ENCODE measurements at regions not wholly inside any gene's neighbourhood (a gene's known extent, or its start where the extent isn't known, plus 50 kb on each side); places are given as distances from the start of the nearest gene placed in this dataset.

DNA sequence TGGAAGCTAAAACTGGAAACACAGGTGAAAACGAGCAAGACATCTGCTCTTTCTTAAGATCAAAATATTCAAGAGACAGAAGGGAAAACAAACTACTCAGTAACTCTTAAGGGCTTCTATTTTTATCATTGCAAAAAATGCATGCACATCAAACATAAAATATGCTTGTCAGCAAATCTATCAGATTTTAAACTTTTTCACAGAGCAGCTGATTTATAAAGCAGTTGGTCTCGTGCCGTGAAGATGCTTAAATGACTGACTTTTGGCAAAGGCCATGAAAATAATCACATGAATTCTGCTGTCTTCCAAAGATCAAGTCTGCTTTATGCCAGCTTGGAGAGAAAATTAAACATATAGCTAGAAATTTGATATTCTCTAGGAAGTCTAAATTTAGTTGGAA, 482.1 kb upstream of the HS3ST1 start:
- no peak for DNase-seq (ENCODE audit: low read depth, low spot score)
- peaks cover 29% of the 10 kb centered on the region for H3K4me1 Mint-ChIP-seq
- H3K36me3 Mint-ChIP-seq (ENCODE audit: low read depth): peaks cover 3% of the 10 kb centered on the region
- TF ChIP-seq, protein P1, sequence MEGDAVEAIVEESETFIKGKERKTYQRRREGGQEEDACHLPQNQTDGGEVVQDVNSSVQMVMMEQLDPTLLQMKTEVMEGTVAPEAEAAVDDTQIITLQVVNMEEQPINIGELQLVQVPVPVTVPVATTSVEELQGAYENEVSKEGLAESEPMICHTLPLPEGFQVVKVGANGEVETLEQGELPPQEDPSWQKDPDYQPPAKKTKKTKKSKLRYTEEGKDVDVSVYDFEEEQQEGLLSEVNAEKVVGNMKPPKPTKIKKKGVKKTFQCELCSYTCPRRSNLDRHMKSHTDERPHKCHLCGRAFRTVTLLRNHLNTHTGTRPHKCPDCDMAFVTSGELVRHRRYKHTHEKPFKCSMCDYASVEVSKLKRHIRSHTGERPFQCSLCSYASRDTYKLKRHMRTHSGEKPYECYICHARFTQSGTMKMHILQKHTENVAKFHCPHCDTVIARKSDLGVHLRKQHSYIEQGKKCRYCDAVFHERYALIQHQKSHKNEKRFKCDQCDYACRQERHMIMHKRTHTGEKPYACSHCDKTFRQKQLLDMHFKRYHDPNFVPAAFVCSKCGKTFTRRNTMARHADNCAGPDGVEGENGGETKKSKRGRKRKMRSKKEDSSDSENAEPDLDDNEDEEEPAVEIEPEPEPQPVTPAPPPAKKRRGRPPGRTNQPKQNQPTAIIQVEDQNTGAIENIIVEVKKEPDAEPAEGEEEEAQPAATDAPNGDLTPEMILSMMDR (conservative IDR thresholded peaks at IDR 0.05): no peak
- no peak overlapping the region for H3K4me3 Mint-ChIP-seq
- peaks cover 7% of the 10 kb centered on the region for H3K9me3 Mint-ChIP-seq
- no peaks in the 10 kb centered on the region for H3K27me3 Mint-ChIP-seq (ENCODE audit: low read depth)
- no peak overlapping the region for H3K27ac Mint-ChIP-seq (ENCODE audit: unreplicated experiment)

DNA sequence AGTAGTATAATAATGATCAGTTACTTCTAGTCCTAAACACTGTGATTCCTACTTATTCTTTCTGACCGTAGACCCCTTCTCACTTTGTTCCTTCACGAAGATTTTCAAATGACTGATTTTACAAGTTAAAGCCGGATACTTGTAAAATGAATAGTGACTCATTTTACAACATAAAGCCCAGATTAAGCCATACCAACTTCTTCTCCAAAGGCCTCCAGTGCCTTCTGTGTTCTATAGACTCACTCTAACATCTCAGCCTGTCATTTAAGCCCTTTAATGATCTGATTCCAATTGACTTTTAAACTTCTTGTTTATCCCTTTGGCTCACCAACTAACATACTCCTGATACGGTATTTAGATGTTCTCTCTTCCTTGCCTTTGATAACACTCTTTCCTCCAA, 480.0 kb upstream of the HS3ST1 start:
- Mint-ChIP-seq H3K4me1 (peaks cover 12% of the 10 kb centered on the region), H3K9me3 (peaks cover 4% of the 10 kb centered on the region), H3K27me3 (ENCODE audit: low read depth) (no peaks in the 10 kb centered on the region), H3K36me3 (ENCODE audit: low read depth) (no peaks in the 10 kb centered on the region), H3K4me3 (no peak overlapping the region), H3K27ac (ENCODE audit: unreplicated experiment) (no peak overlapping the region)
- DNase-seq (ENCODE audit: low read depth, low spot score): no peak
- TF ChIP-seq, protein P1 (conservative IDR thresholded peaks at IDR 0.05): no peak

DNA sequence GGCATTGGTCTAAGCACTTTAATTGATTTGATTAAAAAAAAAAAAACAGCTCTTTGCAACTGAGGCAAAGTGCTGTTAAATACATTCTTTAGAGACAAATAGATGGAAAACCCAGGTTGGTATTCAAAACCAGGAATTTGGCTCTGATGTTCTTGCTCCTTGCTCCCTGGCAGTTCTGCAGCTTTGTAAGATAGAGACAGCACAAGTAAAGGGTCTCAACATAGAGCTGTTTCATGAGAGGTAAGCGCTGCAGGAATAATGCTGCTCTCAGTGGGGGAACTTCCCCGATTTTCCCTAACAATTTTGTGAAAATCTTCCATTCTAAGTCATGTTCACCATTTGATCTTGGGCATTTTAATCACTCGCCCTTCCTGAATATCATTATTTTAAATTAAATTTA, 479.5 kb upstream of the HS3ST1 start:
- H3K4me3 Mint-ChIP-seq: no peak overlapping the region
- DNase-seq (ENCODE audit: low read depth, low spot score): no peak
- H3K9me3 Mint-ChIP-seq: peaks cover 4% of the 10 kb centered on the region
- H3K4me1 Mint-ChIP-seq: peaks cover 9% of the 10 kb centered on the region
- no peaks in the 10 kb centered on the region for H3K36me3 Mint-ChIP-seq (ENCODE audit: low read depth)
- TF ChIP-seq, protein P1 (conservative IDR thresholded peaks at IDR 0.05): no peak
- no peaks in the 10 kb centered on the region for H3K27me3 Mint-ChIP-seq (ENCODE audit: low read depth)
- H3K27ac Mint-ChIP-seq (ENCODE audit: unreplicated experiment): no peak overlapping the region

DNA sequence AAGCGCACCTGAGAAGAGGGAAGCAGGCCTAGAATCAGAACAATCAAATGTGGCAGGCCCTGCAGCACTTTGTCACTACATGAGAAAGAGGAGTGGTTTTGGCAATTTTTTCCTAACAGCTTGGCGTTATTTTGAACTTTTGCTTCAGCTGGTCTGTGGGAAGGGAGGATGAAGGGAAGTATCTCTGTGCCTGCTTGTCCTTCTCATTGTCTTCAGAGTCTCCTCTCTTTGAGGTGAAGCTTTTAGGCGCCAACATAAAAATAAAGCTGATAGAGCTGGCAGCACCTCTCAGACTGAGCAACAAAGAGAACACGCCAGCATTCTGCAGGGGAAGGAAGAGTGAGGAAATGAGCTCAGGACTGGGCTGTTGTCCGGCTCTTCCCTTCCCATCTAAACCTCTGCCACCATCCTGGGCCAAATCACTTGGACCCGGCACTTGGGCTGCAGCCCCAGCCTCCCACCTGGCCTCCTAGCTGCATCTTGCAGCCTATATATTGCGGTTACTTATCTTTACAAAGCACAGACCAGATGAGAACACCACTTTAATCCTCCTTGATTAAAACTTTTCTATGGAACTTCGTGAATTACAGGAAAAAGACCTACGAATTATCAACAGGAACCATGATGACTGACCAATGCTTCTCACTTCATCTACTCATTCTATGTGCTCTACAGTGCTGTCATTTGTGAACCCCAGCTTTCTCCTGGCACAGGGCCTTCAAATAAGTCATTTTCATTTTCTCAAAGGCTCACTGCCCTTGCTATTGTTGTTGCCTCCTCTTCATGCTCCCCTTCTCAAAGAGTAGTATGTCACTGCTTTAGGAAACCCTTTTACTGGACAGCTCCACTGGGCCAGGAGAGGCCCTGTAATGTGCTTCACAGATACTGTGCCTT, 476.4 kb upstream of the HS3ST1 start:
- TF ChIP-seq, protein P1 (conservative IDR thresholded peaks at IDR 0.05): no peak
- Mint-ChIP-seq H3K4me3 (no peak overlapping the region), H3K9me3 (no peaks in the 10 kb centered on the region), H3K27ac (ENCODE audit: unreplicated experiment) (no peak overlapping the region), H3K36me3 (ENCODE audit: low read depth) (no peaks in the 10 kb centered on the region), H3K4me1 (no peaks in the 10 kb centered on the region), H3K27me3 (ENCODE audit: low read depth) (no peaks in the 10 kb centered on the region)
- no peak for DNase-seq (ENCODE audit: low read depth, low spot score)

DNA sequence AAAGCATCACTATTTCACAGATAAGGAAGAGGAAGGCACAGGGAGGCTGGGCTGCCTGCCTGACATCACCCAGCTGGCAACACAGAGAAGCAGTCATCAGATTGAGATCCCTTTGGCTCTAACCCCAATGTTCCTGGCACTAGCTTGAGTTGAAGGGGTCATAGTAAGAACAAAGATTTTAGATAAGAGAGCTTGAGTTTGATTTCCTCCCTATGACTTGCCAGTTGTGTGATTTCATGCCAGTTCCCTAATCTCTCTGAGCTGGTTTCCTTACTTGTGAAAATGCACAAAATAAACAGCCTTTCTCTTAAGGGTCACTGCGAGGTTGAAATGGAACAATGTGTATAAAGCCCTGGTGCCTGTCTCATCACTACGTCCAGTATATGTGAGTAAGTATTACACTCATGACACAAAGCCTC, 475.4 kb upstream of the HS3ST1 start:
- H3K27me3 Mint-ChIP-seq (ENCODE audit: low read depth): no peaks in the 10 kb centered on the region
- no peak overlapping the region for H3K27ac Mint-ChIP-seq (ENCODE audit: unreplicated experiment)
- H3K4me1 Mint-ChIP-seq: no peaks in the 10 kb centered on the region
- H3K36me3 Mint-ChIP-seq (ENCODE audit: low read depth): peaks cover under 1% of the 10 kb centered on the region
- TF ChIP-seq, protein P1 (conservative IDR thresholded peaks at IDR 0.05): no peak
- H3K4me3 Mint-ChIP-seq: no peak overlapping the region
- H3K9me3 Mint-ChIP-seq: peaks cover under 1% of the 10 kb centered on the region
- no peak for DNase-seq (ENCODE audit: low read depth, low spot score)

Data from neural crest cell (in vitro differentiated cells).